Upper lobe of left lung (tissue), 4 donors: ENCODE measurements at regions not wholly inside any gene's neighbourhood (a gene's known extent, or its start where the extent isn't known, plus 50 kb on each side); places are given as distances from the start of the nearest gene placed in this dataset.

Experiments used
- EP300 ChIP-seq, 4 donors: sonication (generic); formaldehyde crosslinking; IDR thresholded peaks; one replicate each; pipeline ENCODE4 v1.5.1; 2017; ENCODE audit warnings: antibody characterized with exemption in 4 of 4, control low read depth in 2 of 4
- POLR2AphosphoS5 ChIP-seq, 2 donors: sonication (generic); formaldehyde crosslinking; IDR thresholded peaks; one replicate each; pipeline ENCODE4 v1.5.1; 2017; ENCODE audit warnings: antibody characterized with exemption in 2 of 2
- TF ChIP-seq, protein P1 (sequence below), 6 experiments: fragments of 450-650 bp in 4 of 6; fragments of 200-600 bp in 2 of 6; sonication (generic) in 2 of 6; IDR thresholded peaks; one replicate each; pipeline ENCODE4 v1.5.1; 2016 to 2019; ENCODE audit warnings: antibody characterized with exemption in 6 of 6

DNA sequence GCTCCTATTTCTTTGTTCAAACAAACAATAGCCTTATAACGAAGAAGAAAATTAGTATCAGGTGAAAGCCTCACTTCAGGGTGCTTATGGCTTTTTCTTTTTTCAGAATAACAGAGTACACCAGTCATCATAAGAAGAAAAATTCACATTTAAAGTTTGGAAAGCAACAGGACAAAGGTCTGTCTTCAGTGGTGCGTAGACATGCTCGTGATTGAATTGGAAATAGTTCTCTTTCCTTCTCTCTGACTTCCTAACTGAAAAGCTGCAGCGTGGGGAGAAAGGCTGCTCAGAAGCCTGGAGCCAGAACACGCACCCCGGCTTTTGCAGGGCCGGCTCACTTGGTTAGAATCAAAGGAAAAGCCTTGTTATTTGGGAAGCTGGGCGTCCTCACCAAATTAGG, 127.6 kb upstream of the ZNF516 start:
- TF ChIP-seq, protein P1, sequence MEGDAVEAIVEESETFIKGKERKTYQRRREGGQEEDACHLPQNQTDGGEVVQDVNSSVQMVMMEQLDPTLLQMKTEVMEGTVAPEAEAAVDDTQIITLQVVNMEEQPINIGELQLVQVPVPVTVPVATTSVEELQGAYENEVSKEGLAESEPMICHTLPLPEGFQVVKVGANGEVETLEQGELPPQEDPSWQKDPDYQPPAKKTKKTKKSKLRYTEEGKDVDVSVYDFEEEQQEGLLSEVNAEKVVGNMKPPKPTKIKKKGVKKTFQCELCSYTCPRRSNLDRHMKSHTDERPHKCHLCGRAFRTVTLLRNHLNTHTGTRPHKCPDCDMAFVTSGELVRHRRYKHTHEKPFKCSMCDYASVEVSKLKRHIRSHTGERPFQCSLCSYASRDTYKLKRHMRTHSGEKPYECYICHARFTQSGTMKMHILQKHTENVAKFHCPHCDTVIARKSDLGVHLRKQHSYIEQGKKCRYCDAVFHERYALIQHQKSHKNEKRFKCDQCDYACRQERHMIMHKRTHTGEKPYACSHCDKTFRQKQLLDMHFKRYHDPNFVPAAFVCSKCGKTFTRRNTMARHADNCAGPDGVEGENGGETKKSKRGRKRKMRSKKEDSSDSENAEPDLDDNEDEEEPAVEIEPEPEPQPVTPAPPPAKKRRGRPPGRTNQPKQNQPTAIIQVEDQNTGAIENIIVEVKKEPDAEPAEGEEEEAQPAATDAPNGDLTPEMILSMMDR (IDR thresholded peaks at IDR 0.05) = no peak
- TF ChIP-seq EP300 (IDR thresholded peaks at IDR 0.05) = no peak
- TF ChIP-seq POLR2AphosphoS5 (IDR thresholded peaks at IDR 0.05) = no peak
